Endothelial cell of umbilical vein (primary cell): ENCODE measurements at regions not wholly inside any gene's neighbourhood (a gene's known extent, or its start where the extent isn't known, plus 50 kb on each side); places are given as distances from the start of the nearest gene placed in this dataset.

Experiments used
- BruUV-seq: library from RNA; stranded (reverse); fragments of 400-500 nt; replicated peaks from 2 replicates; lab custom pipeline; 2021; lab: Mats Ljungman, UMichigan
- CTCF ChIA-PET: fragments of 300-600, 350-600 bp; sonication (Branson Sonifier 250); formaldehyde crosslinking; loops from one replicate; lab custom pipeline; 2021; ENCODE audit warnings: antibody characterized with exemption, inconsistent platforms; lab: Charles Lee
- POLR2A ChIA-PET: fragments of 300-600, 350-600 bp; sonication (Branson Sonifier 250); formaldehyde crosslinking; loops from one replicate; lab custom pipeline; 2021; ENCODE audit warnings: antibody characterized with exemption, inconsistent platforms; lab: Charles Lee
- DNase-seq: peaks from one replicate; pipeline ENCODE4 v3.0.0-alpha.2; 2011; ENCODE audit warnings: low read depth, low spot score
- FAIRE-seq: peaks from 2 replicates; lab custom pipeline; 2011; peaks lifted over from hg19 to GRCh38; lab: Jason Lieb, UNC
- H2AFZ ChIP-seq: 2 replicates; pipeline ENCODE4 v1.6.0; 2012; ENCODE audit warnings: low read depth, low read length, control low read depth, inconsistent platforms
- H3K27ac ChIP-seq: 2 replicates; pipeline ENCODE4 v1.5.1; 2011; ENCODE audit warnings: low read depth, mild to moderate bottlenecking, control low read depth, low read length, moderate library complexity; ENCODE audit not compliant: insufficient read depth
- H3K27me3 ChIP-seq, 2 experiments: 2 replicates each; pipeline versions ENCODE4 v1.6.0 to v1.6.1; 2011; ENCODE audit warnings: low read length in 2 of 2, mixed read lengths in 1 of 2; ENCODE audit not compliant: control insufficient read depth in 2 of 2, insufficient read depth in 2 of 2
- H3K36me3 ChIP-seq, 2 experiments: 2 replicates in 1 of 2; 3 replicates in 1 of 2; pipeline ENCODE4 v1.5.1; 2011; ENCODE audit warnings: low read length in 2 of 2, mild to moderate bottlenecking in 1 of 2, moderate library complexity in 1 of 2; ENCODE audit not compliant: control insufficient read depth in 2 of 2, insufficient read depth in 2 of 2; ENCODE audit errors: extremely low read depth in 1 of 2
- H3K4me1 ChIP-seq: 3 replicates; pipeline ENCODE4 v1.5.1; 2011; ENCODE audit warnings: mild to moderate bottlenecking, low read length; ENCODE audit not compliant: control insufficient read depth, insufficient read depth; ENCODE audit errors: extremely low read depth
- H3K4me2 ChIP-seq: 2 replicates; pipeline ENCODE4 v1.6.1; 2011; ENCODE audit warnings: low read length, control low read depth, mixed read lengths; ENCODE audit not compliant: insufficient read depth
- H3K4me3 ChIP-seq, 3 experiments: fragments of 200-600 bp in 1 of 3; sonication (generic), shearing (Covaris generic) in 1 of 3; replicated peaks in 1 of 3; 2 replicates each; pipeline ENCODE4 v1.5.1; 2011 to 2016; ENCODE audit warnings: control low read depth in 3 of 3, low read length in 3 of 3, mild to moderate bottlenecking in 2 of 3, inconsistent platforms in 1 of 3, low read depth in 1 of 3, moderate library complexity in 1 of 3; ENCODE audit not compliant: insufficient read depth in 1 of 3
- H3K79me2 ChIP-seq: 2 replicates; pipeline ENCODE4 v1.6.0; 2012; ENCODE audit warnings: low read length, inconsistent platforms; ENCODE audit not compliant: control insufficient read depth, insufficient read depth
- H3K9ac ChIP-seq: replicated peaks from 2 replicates; pipeline ENCODE3; 2011; ENCODE audit warnings: low read length, control low read depth; ENCODE audit not compliant: insufficient read depth; ENCODE audit errors: extremely low read depth
- H3K9me1 ChIP-seq: replicated peaks from 3 replicates; pipeline ENCODE4 v1.6.0; 2011; ENCODE audit warnings: mild to moderate bottlenecking, low read length; ENCODE audit not compliant: control insufficient read depth, insufficient read depth; ENCODE audit errors: extremely low read depth
- H3K9me3 ChIP-seq: replicated peaks from 2 replicates; pipeline ENCODE4 v1.5.1; 2012; ENCODE audit warnings: low read length, inconsistent platforms; ENCODE audit not compliant: control insufficient read depth, insufficient read depth
- H4K20me1 ChIP-seq: replicated peaks from 2 replicates; pipeline ENCODE3; 2011; ENCODE audit warnings: mild to moderate bottlenecking, low read length; ENCODE audit not compliant: control insufficient read depth, insufficient read depth; ENCODE audit errors: extremely low read depth
- EZH2 ChIP-seq: IDR thresholded peaks from 2 replicates; pipeline ENCODE4 v1.6.1; 2012; ENCODE audit warnings: borderline replicate concordance, low read depth, mild to moderate bottlenecking, moderate library complexity, low read length, inconsistent platforms; ENCODE audit not compliant: severe bottlenecking
- FOS ChIP-seq: IDR thresholded peaks from 2 replicates; pipeline ENCODE4 v1.6.1; 2011; ENCODE audit warnings: mild to moderate bottlenecking, low read length, moderate library complexity, borderline replicate concordance; ENCODE audit not compliant: insufficient read depth
- GATA2 ChIP-seq: IDR thresholded peaks from 2 replicates; pipeline ENCODE4 v1.7.0; 2011; ENCODE audit warnings: low read depth, mild to moderate bottlenecking, moderate library complexity, mixed read lengths, low read length; ENCODE audit not compliant: insufficient read length, insufficient read depth
- JUN ChIP-seq: IDR thresholded peaks from 2 replicates; pipeline ENCODE4 v1.6.1; 2011; ENCODE audit warnings: borderline replicate concordance, low read depth; ENCODE audit not compliant: insufficient read length, insufficient read depth
- MYC ChIP-seq: IDR thresholded peaks from one replicate; pipeline ENCODE4 v1.6.1; 2011; ENCODE audit warnings: mild to moderate bottlenecking, low read depth, low read length
- POLR2A ChIP-seq: IDR thresholded peaks from 2 replicates; pipeline ENCODE4 v1.6.1; 2012; ENCODE audit warnings: low read depth, mild to moderate bottlenecking, control low read depth, low read length
- POLR2AphosphoS5 ChIP-seq: IDR thresholded peaks from 2 replicates; pipeline ENCODE4 v1.6.1; 2012; ENCODE audit warnings: low read depth, mild to moderate bottlenecking, control low read depth, low read length, moderate library complexity; ENCODE audit not compliant: insufficient read depth
- dilution Hi-C: fragments of 300-500 bp; cut with MboI; formaldehyde crosslinking; loops from one replicate; pipeline ENCODE4 v1.15.0; 2019; ENCODE audit warnings: low sequenced_read_pairs; ENCODE audit not compliant: extremely low pct_ligation_motif_present
- intact Hi-C: fragments of 100-400 bp; cut with micrococcal nuclease; formaldehyde crosslinking; loops from one replicate; pipeline ENCODE4 v1.10.0; 2022
- TF ChIP-seq, protein P1 (sequence below): IDR thresholded peaks from 2 replicates; pipeline ENCODE4 v1.6.1; 2011; ENCODE audit not compliant: insufficient read depth, insufficient read length
- TF ChIP-seq, protein P2 (sequence below), 2 donors: IDR thresholded peaks; 1 replicate in 1 of 2; 2 replicates in 1 of 2; pipeline ENCODE4 v1.5.1; 2011; ENCODE audit warnings: low read length in 2 of 2, mild to moderate bottlenecking in 2 of 2, moderate library complexity in 2 of 2, control low read depth in 1 of 2, inconsistent platforms in 1 of 2, low read depth in 1 of 2; ENCODE audit not compliant: insufficient read depth in 1 of 2; ENCODE audit errors: extremely low read depth in 1 of 2

GRCh38 chr2:182595650-182596049, 120.4 kb upstream of the DNAJC10 start:
- H3K36me3 ChIP-seq = no peaks in the 10 kb centered on the region
- no peak overlapping the region for H3K27ac ChIP-seq
- POLR2A ChIA-PET = no interaction called here
- TF ChIP-seq MYC = no peak
- no peak for TF ChIP-seq EZH2
- TF ChIP-seq POLR2A = no peak
- no peak for TF ChIP-seq JUN
- TF ChIP-seq, protein P1, sequence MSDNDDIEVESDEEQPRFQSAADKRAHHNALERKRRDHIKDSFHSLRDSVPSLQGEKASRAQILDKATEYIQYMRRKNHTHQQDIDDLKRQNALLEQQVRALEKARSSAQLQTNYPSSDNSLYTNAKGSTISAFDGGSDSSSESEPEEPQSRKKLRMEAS = no peak
- TF ChIP-seq GATA2 = no peak
- TF ChIP-seq, protein P2, sequence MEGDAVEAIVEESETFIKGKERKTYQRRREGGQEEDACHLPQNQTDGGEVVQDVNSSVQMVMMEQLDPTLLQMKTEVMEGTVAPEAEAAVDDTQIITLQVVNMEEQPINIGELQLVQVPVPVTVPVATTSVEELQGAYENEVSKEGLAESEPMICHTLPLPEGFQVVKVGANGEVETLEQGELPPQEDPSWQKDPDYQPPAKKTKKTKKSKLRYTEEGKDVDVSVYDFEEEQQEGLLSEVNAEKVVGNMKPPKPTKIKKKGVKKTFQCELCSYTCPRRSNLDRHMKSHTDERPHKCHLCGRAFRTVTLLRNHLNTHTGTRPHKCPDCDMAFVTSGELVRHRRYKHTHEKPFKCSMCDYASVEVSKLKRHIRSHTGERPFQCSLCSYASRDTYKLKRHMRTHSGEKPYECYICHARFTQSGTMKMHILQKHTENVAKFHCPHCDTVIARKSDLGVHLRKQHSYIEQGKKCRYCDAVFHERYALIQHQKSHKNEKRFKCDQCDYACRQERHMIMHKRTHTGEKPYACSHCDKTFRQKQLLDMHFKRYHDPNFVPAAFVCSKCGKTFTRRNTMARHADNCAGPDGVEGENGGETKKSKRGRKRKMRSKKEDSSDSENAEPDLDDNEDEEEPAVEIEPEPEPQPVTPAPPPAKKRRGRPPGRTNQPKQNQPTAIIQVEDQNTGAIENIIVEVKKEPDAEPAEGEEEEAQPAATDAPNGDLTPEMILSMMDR (IDR thresholded peaks at IDR 0.05; ENCODE audit: extremely low read depth in 1 of 2, insufficient read depth in 1 of 2, low read depth in 1 of 2, low read length in 2 of 2) = no peak
- TF ChIP-seq FOS = no peak
- no peak for TF ChIP-seq POLR2AphosphoS5
- dilution Hi-C loops (no loop called here), intact Hi-C loops (no loop called here)
- H3K4me1 ChIP-seq = no peaks in the 10 kb centered on the region
- H3K9me3 ChIP-seq = no peaks in the 10 kb centered on the region
- H3K27me3 ChIP-seq = no peaks in the 10 kb centered on the region
- no peak overlapping the region for H3K4me3 ChIP-seq
- DNase-seq (no peak), FAIRE-seq (no peak)
- BruUV-seq = no TSS peak
- CTCF ChIA-PET = interaction anchor here (1.1 to 1.3 kb wide), 2 partner anchors 9 to 24 kb away, joined by 3 to 5 read pairs; no protein-coding TSS in a partner anchor
- no peak overlapping the region for H2AFZ ChIP-seq
- no peak overlapping the region for H3K9ac ChIP-seq
- no peaks in the 10 kb centered on the region for H3K9me1 ChIP-seq
- H3K79me2 ChIP-seq = no peaks in the 10 kb centered on the region
- H4K20me1 ChIP-seq = no peaks in the 10 kb centered on the region
- H3K4me2 ChIP-seq = no peak overlapping the region
